HEK293 (cell line): ENCODE measurements at regions not wholly inside any gene's neighbourhood (a gene's known extent, or its start where the extent isn't known, plus 50 kb on each side); places are given as distances from the start of the nearest gene placed in this dataset.

Source experiments
- CTCF ChIA-PET: fragments of 350-600 bp; formaldehyde crosslinking; extraction: SDS; loops from one replicate; lab custom pipeline; 2021; ENCODE audit warnings: antibody characterized with exemption; lab: Yijun Ruan, JAX
- POLR2A ChIA-PET: fragments of 300-600 bp; formaldehyde crosslinking; extraction: SDS; loops from one replicate; lab custom pipeline; 2020; ENCODE audit warnings: antibody characterized with exemption, inconsistent platforms; lab: Yijun Ruan, JAX
- H3K27ac ChIP-seq: fragments of 200-500 bp; sonication (Bioruptor generic); 2 replicates; pipeline ENCODE4 v1.5.1; 2014; ENCODE audit warnings: low read depth, low read length, control low read depth, inconsistent platforms; ENCODE audit errors: extremely low read depth
- H3K36me3 ChIP-seq, 2 experiments: fragments of 200-500 bp in 1 of 2; sonication (Bioruptor generic) in 1 of 2; 1 replicate in 1 of 2; 2 replicates in 1 of 2; pipeline ENCODE4 v1.5.1; 2014 to 2017; ENCODE audit warnings: inconsistent platforms in 2 of 2, low read length in 2 of 2; ENCODE audit not compliant: control insufficient read depth in 2 of 2, insufficient read depth in 1 of 2
- H3K4me1 ChIP-seq: fragments of 200-500 bp; sonication (Bioruptor generic); 2 replicates; pipeline ENCODE4 v1.5.1; 2014; ENCODE audit warnings: mild to moderate bottlenecking, low read length, inconsistent platforms; ENCODE audit not compliant: control insufficient read depth, insufficient read depth
- H3K4me3 ChIP-seq: 2 replicates; pipeline ENCODE4 v1.5.1; 2011; ENCODE audit warnings: low read depth, mild to moderate bottlenecking, control low read depth, low read length, moderate library complexity
- H3K9me3 ChIP-seq: fragments of 200-500 bp; sonication (Bioruptor generic); 2 replicates; pipeline ENCODE4 v1.5.1; 2014; ENCODE audit warnings: low read depth, low read length, inconsistent platforms; ENCODE audit not compliant: control insufficient read depth, insufficient read depth
- ELK4 ChIP-seq: IDR thresholded peaks from 2 replicates; pipeline ENCODE4 v1.6.1; 2011; ENCODE audit warnings: mild to moderate bottlenecking, low read depth, low read length, borderline replicate concordance
- KLF10 ChIP-seq: fragments of 450-650 bp; IDR thresholded peaks from 2 replicates; pipeline ENCODE4 v1.5.1; 2018; ENCODE audit warnings: missing biosample characterization, mild to moderate bottlenecking, missing genetic modification characterization
- KLF17 ChIP-seq: fragments of 450-650 bp; formaldehyde crosslinking; IDR thresholded peaks from 2 replicates; pipeline ENCODE4 v1.5.1; 2016; ENCODE audit warnings: missing biosample characterization, missing genetic modification characterization
- KLF7 ChIP-seq: fragments of 450-650 bp; formaldehyde crosslinking; IDR thresholded peaks from 2 replicates; pipeline ENCODE4 v1.5.1; 2016; ENCODE audit warnings: missing biosample characterization, missing genetic modification characterization, borderline replicate concordance
- MEIS1 ChIP-seq: sonication (generic); formaldehyde crosslinking; IDR thresholded peaks from 2 replicates; pipeline ENCODE4 v1.8.1; 2022; ENCODE audit warnings: missing genetic modification reagents, mild to moderate bottlenecking, borderline replicate concordance
- PRDM2 ChIP-seq: fragments of 450-650 bp; formaldehyde crosslinking; IDR thresholded peaks from 2 replicates; pipeline ENCODE4 v1.5.1; 2016; ENCODE audit warnings: missing biosample characterization, missing genetic modification characterization, borderline replicate concordance
- SCRT2 ChIP-seq: fragments of 450-650 bp; formaldehyde crosslinking; IDR thresholded peaks from 2 replicates; pipeline ENCODE4 v1.5.1; 2016; ENCODE audit warnings: missing biosample characterization, missing genetic modification characterization
- ZBTB44 ChIP-seq: fragments of 450-650 bp; IDR thresholded peaks from 2 replicates; pipeline ENCODE4 v1.5.1; 2018; ENCODE audit warnings: missing biosample characterization, mild to moderate bottlenecking, missing genetic modification characterization
- ZBTB48 ChIP-seq: fragments of 450-650 bp; formaldehyde crosslinking; IDR thresholded peaks from 2 replicates; pipeline ENCODE4 v1.5.1; 2016; ENCODE audit warnings: missing biosample characterization, missing genetic modification characterization
- ZNF169 ChIP-seq: fragments of 450-650 bp; formaldehyde crosslinking; IDR thresholded peaks from 2 replicates; pipeline ENCODE4 v1.5.1; 2016; ENCODE audit warnings: missing biosample characterization, missing genetic modification characterization
- ZNF19 ChIP-seq: fragments of 450-650 bp; formaldehyde crosslinking; IDR thresholded peaks from 2 replicates; pipeline ENCODE4; 2016; ENCODE audit warnings: missing biosample characterization, missing genetic modification characterization, low read depth
- ZNF24 ChIP-seq: fragments of 450-650 bp; formaldehyde crosslinking; IDR thresholded peaks from 2 replicates; pipeline ENCODE4 v1.5.1; 2016; ENCODE audit warnings: missing biosample characterization, missing genetic modification characterization
- ZNF449 ChIP-seq: fragments of 450-650 bp; formaldehyde crosslinking; IDR thresholded peaks from 2 replicates; pipeline ENCODE4 v1.5.1; 2017; ENCODE audit warnings: missing biosample characterization, mild to moderate bottlenecking, missing genetic modification characterization, moderate library complexity
- ZNF621 ChIP-seq: fragments of 450-650 bp; formaldehyde crosslinking; IDR thresholded peaks from 2 replicates; pipeline ENCODE4 v1.5.1; 2017; ENCODE audit warnings: missing biosample characterization, missing genetic modification characterization
- ZNF692 ChIP-seq: fragments of 450-650 bp; formaldehyde crosslinking; IDR thresholded peaks from 2 replicates; pipeline ENCODE4 v1.5.1; 2016; ENCODE audit warnings: missing biosample characterization, missing genetic modification characterization
- ZNF837 ChIP-seq: fragments of 450-650 bp; formaldehyde crosslinking; IDR thresholded peaks from 2 replicates; pipeline ENCODE4 v1.5.1; 2016; ENCODE audit warnings: missing biosample characterization, missing genetic modification characterization
- ZSCAN5A ChIP-seq: fragments of 450-650 bp; formaldehyde crosslinking; IDR thresholded peaks from 2 replicates; pipeline ENCODE4 v1.5.1; 2016; ENCODE audit warnings: missing biosample characterization, missing genetic modification characterization

- no peak for TF ChIP-seq KLF17
- TF ChIP-seq, all 188 proteins: peak for 0
Observed at GRCh38 chr6:139883776-139884175, 509.3 kb upstream of the CITED2 start (continued).

GRCh38 chr6:139882977-139883728 is 508.7 kb upstream of the CITED2 start:
- H3K27ac ChIP-seq: no peak overlapping the region
- H3K36me3 ChIP-seq: no peaks in the 10 kb centered on the region
- ChIA-PET CTCF (interaction anchor here (0.6 to 1.2 kb wide), 7 partner anchors 8 to 510 kb away, joined by 3 to 6 read pairs (median 3); no protein-coding TSS in a partner anchor), POLR2A (interaction anchor here (3.7 kb wide), 1 partner anchor 509 kb away, joined by 26 read pairs; the partner anchor contains the start of gene CITED2)
- H3K4me3 ChIP-seq: no peak overlapping the region
- peak; percentile 43; the same call in 1 of the 2 replicates for TF ChIP-seq SCRT2
- no peak for TF ChIP-seq ZNF837 (tag by site-specific recombination)
- peak; percentile 83; the same call in 1 of the 2 replicates for TF ChIP-seq MEIS1 (CRISPR knock-in tag)
- no peak for TF ChIP-seq ZBTB44
- no peak for TF ChIP-seq PRDM2 (tag by site-specific recombination)
- no peak for TF ChIP-seq ZNF19 (tag by site-specific recombination)
- no peak for TF ChIP-seq ZNF692 (tag by site-specific recombination)
- peaks cover 7% of the 10 kb centered on the region for H3K4me1 ChIP-seq
- no peaks in the 10 kb centered on the region for H3K9me3 ChIP-seq

GRCh38 chr6:139882234-139882633 is 507.8 kb upstream of the CITED2 start:
- Histone ChIP-seq H3K27ac (no peak overlapping the region), H3K36me3 (no peaks in the 10 kb centered on the region), H3K4me3 (no peak overlapping the region), H3K4me1 (peaks cover 7% of the 10 kb centered on the region), H3K9me3 (no peaks in the 10 kb centered on the region)
- ChIA-PET POLR2A (interaction anchor here (3.7 kb wide), 1 partner anchor 508 kb away, joined by 26 read pairs; the partner anchor contains the start of gene CITED2), CTCF (interaction anchor here (0.5 to 1.4 kb wide), 10 partner anchors 9 to 508 kb away, joined by 3 to 7 read pairs (median 4); no protein-coding TSS in a partner anchor)
- no peak for TF ChIP-seq ZNF24 (tag by site-specific recombination)
- TF ChIP-seq ELK4: no peak
- TF ChIP-seq ZNF169 (tag by site-specific recombination): no peak
- TF ChIP-seq KLF7: no peak
- no peak for TF ChIP-seq ZNF621 (tag by site-specific recombination)
- no peak for TF ChIP-seq ZNF449
- no peak for TF ChIP-seq ZSCAN5A
- no peak for TF ChIP-seq ZBTB48 (tag by site-specific recombination)
- TF ChIP-seq KLF10 (tag by site-specific recombination): no peak
